HT-29 (cell line): ENCODE measurements at regions not wholly inside any gene's neighbourhood (a gene's known extent, or its start where the extent isn't known, plus 50 kb on each side); places are given as distances from the start of the nearest gene placed in this dataset.
"Not testable (repeated sequence)": the region's sequence is repeated elsewhere in the genome, so short reads cannot be mapped to it uniquely, and the experiment has no call there.

Experiments used
- DNase-seq: peaks from one replicate; pipeline ENCODE4 v3.0.0-alpha.2; 2015; ENCODE audit warnings: low spot score

GRCh38 chr1:120614931-120615639 lies 108.7 kb upstream of the NBPF26 start:
- not testable (repeated sequence) for DNase-seq

GRCh38 chr1:120617493-120617892 lies 106.3 kb upstream of the NBPF26 start:
- DNase-seq: not testable (repeated sequence)

GRCh38 chr1:120619867-120620692 lies 103.7 kb upstream of the NBPF26 start:
- not testable (repeated sequence) for DNase-seq

GRCh38 chr1:120620693-120620969 lies 103.1 kb upstream of the NBPF26 start:
- DNase-seq: not testable (repeated sequence)

GRCh38 chr1:120621278-120621677 lies 102.5 kb upstream of the NBPF26 start:
- not testable (repeated sequence) for DNase-seq

- not testable (repeated sequence) for DNase-seq
Observed at GRCh38 chr1:120623539-120623938, 100.2 kb upstream of the NBPF26 start.

GRCh38 chr1:120624565-120625064 lies 99.1 kb upstream of the NBPF26 start:
- DNase-seq: not testable (repeated sequence)

GRCh38 chr1:120629832-120630455 lies 93.8 kb upstream of the NBPF26 start:
- not testable (repeated sequence) for DNase-seq

- not testable (repeated sequence) for DNase-seq
Observed at GRCh38 chr1:120634816-120635806, 88.6 kb upstream of the NBPF26 start.

- DNase-seq: not testable (repeated sequence)
Observed at GRCh38 chr1:120640261-120641013, 83.3 kb upstream of the NBPF26 start.

- not testable (repeated sequence) for DNase-seq
Observed at GRCh38 chr1:120641014-120641302, 82.8 kb upstream of the NBPF26 start.

GRCh38 chr1:120647182-120647581 lies 76.6 kb upstream of the NBPF26 start:
- DNase-seq: not testable (repeated sequence)

- DNase-seq: not testable (repeated sequence)
Observed at GRCh38 chr1:120648915-120649623, 74.7 kb upstream of the NBPF26 start.

- DNase-seq: not testable (repeated sequence)
Observed at GRCh38 chr1:120649730-120650129, 74.0 kb upstream of the NBPF26 start.

- DNase-seq: not testable (repeated sequence)
Observed at GRCh38 chr1:120654114-120654513, 69.6 kb upstream of the NBPF26 start.

- not testable (repeated sequence) for DNase-seq
Observed at GRCh38 chr1:120655394-120655793, 68.4 kb upstream of the NBPF26 start.

- not testable (repeated sequence) for DNase-seq
Observed at GRCh38 chr1:120656116-120656515, 67.6 kb upstream of the NBPF26 start.

GRCh38 chr1:120657804-120658203 lies 65.9 kb upstream of the NBPF26 start:
- not testable (repeated sequence) for DNase-seq

GRCh38 chr1:120658622-120659021 lies 65.1 kb upstream of the NBPF26 start:
- DNase-seq: not testable (repeated sequence)

- DNase-seq: not testable (repeated sequence)
Observed at GRCh38 chr1:120659133-120659532, 64.6 kb upstream of the NBPF26 start.
